HG03521 (cell line): ENCODE measurements at regions not wholly inside any gene's neighbourhood (a gene's known extent, or its start where the extent isn't known, plus 50 kb on each side); places are given as distances from the start of the nearest gene placed in this dataset.

Source experiments
- ATAC-seq: cut with Tn5 transposase; IDR thresholded peaks from one replicate; pipeline ENCODE4 v1.9.1; 2021; ENCODE audit warnings: mild to moderate bottlenecking, moderate library complexity; ENCODE audit not compliant: unreplicated experiment

DNA sequence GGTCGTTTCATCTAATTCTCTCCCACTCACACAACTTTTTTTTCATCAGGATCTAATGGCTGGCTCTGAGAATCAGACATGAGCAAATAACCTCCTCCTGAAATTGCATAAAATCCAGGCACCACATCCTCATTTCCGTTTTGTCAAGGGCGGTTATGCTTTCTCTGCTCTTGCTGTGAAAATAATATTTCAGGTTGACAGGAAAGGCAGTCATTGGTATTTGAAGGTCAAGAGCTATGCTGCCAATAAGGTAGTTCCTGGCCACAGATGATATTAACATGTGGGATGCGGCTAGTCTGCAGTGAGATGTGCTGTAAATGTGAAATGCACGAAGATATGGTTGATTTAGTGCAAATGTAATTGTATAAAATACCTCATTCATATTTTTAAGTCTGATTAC is 870.2 kb upstream of the TMEM132C start:
- no peak for ATAC-seq

DNA sequence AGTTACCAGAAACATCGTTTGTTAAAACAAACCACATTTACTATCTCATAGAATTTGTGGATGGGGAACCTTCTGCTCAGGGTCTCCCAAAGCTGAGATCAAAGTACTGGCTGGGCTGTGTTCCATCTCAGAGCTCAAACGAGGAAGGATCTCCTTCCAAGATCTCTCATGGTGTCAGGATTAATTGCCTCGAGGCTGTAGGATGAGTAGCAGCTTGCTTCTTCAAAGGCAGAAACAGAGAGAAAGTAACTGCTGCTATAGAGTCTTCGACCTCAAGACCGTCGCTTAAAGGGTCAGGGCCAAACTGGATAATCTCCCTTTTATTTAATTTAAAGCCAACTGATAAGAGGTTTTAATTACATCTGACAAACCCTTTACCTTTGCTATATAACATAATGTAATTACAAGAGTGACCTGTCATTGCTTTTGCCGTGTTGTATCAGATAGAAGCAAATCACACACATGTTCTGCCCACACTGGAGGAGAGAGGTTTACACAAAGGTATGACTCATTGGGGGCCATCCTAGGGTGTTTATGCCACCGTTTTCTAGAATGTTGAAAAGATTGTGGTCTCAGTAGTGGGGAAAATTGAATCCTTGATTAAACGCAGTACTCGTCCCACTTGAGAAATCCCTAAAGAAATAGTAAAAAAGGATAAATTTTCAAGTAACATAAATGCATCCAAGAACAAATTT is 868.8 kb upstream of the TMEM132C start:
- no peak for ATAC-seq

DNA sequence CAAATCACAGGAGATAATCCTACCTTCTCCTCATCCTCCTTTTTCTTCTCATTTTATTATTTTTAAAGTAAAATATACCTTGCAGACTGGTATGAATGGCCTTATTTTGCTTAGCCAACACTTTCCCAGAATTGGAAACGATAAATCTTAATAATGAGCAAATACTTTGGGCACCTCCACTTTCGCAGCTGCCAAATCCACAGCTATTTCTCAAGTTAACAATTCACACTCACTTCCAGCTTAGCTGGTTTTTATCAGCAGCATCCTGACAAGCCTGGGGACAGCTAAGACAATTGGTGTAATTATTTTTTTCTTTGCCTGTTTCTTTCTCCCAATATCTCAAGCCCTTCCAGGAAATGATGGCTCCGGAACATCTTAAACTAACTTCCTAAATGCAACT is 867.5 kb upstream of the TMEM132C start:
- ATAC-seq, result no peak

DNA sequence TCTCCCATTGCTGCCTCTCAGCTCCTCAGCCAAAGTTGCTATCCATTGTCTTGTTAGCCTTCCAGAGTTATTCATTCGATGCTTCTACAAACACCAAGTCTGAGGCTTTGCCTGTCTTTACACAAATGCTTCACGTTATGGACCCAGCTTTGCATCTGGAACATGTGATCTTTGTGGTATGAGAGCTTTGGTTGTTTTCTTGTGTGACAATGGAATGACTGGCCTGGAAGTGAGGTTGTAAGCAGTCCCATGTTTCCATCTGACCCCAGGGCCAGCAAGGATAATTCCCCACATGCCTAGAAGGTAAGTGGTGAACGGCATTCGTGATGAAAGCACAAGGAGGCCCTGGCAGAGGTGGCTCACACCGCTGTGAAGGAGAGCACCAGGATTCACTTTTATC is 866.7 kb upstream of the TMEM132C start:
- ATAC-seq, result no peak

DNA sequence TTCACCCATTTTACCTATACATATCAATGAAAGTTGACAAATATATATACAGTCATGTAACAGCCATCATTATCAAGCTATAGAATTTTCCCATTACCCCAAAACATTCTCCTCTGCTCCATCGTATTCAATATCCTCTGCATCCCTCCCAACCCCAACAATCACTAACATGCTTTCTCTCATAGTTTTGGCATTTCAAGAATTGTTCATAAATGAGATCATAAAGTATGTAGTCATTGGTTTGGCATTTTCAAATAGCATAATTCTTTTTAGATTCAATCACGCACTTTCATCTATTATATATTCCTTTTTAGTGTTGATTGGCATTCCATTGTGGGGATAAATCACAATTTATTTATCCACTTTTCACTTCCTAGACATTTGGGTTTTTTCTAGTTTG is 866.0 kb upstream of the TMEM132C start:
- ATAC-seq, result no peak

DNA sequence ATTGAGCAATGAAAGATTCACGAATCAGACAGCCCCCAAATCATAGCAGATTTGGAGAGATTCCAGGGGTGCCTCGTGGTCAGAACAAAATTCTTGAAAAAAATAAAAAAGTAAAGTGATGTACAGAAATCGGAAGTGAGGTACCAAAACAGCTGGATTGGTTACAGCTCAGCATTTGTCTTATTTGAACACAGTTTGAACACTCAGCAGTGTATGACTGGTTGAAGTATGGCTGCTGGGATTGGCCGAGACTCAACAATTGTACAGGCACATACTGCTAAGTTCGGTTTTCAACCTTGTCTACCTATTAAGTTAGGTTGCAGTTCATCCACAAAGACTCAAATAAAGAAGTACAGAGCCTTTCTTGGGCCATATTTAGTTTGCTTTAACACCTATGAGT is 865.4 kb upstream of the TMEM132C start:
- ATAC-seq, result no peak

DNA sequence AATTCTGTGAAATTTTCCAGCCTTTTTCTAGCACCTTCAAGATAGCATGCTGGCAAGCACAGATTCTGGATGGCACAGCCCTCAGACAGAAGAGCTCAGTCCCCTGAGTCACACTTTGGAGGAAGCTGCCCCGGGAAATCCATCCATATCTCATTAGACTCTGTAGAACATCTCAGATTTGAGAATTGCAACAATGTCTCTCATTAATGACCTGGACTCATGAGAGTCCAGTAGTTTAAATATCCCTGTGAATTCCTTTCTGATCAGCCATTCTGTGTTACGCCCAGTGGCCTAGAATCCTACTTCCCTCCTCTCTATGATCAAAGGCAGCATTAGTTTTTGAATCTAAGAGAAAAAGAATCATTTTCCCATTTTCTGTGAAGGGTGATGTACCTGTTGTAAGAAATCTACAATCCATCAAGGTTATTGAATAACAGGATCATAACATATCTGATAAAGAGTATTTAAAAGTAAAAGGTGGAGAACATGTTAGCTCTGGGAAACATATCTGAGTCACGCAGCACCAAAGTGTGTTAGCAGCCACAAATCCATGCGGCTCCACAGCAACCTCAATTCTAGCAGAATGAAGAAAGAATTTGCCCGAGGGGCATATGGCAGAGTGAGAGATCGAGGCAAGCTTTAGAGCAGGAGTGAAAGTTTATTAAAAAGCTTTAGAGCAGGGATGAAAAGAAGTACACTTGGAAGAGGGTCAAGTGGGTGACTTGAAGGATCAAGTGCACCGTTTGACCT is 855.6 kb upstream of the TMEM132C start:
- ATAC-seq, result no peak

DNA sequence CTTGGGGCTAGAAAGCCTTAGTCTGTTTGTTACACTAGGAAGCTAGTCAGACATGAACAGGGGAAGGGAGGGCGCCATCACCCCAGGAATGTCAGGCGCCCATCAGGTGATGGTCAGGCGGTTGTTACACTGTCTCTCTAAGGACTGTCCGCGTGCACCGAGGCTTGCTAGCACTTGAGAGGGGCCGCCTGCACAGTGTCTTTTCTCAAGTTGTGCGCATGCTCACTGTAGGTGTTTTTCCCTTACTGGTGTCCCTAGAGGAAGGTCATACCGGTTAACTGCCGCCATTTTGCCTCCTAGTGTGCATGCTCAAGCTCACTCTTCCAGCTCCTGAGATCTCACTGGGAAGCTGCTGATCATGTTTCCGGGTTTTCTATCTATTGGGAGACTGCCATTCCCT is 855.0 kb upstream of the TMEM132C start:
- ATAC-seq, result no peak

DNA sequence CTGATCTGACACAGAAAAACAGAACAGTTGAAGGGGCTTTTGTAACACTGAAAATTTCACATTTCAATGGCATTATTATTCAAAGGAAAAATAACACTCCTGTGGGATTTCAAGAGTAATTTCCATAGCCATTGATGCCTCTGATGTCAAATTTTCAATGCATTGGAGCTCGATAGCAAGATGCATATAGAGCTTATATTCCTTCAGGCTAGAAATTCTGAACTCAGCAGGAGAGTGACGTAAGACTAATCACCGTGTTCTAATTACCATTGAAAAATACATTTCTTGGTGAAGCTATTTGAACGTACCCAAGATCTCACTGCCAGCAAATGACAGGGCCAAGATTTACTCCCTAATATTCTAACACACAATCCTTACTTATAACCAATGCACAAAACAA is 854.1 kb upstream of the TMEM132C start:
- no peak for ATAC-seq

DNA sequence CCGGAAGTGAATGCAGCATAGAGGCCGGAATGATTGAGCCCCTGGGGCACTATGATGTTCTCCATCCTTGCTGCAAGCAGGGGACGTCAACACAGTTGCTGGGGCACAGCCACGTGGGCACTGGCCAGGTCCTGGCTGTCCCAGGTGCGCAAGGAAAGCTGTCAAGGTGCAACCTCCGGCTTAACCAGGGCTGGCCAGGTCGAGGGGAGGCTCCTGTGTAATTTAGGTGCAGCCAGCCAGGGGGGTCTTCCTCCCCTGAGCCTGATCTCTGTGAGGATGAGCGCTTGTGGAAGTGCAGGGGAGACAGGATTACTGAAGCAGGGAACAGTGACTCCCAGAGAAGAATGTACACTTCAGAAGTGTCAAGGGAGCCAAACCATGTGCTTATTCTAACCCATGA is 852.8 kb upstream of the TMEM132C start:
- ATAC-seq, result no peak

DNA sequence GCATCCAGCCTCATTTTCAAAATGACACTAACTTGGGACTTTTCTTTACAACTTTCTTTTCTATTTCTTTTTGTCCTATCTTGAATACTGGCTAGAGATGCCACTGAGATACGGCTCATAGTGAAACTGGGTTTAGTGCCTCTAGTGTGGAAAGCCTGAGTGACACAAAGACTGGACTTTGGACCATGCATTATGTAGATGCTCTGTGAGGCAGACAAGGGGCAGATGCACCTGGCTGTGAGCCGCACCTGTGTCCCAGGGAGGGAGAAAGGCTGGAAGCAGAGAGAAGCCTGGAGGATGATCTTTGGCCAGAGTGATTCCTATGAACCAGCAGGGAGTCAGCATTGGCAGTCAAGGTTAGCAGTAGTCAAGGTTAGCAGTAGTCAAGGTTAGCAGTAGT is 852.3 kb upstream of the TMEM132C start:
- ATAC-seq, result no peak

DNA sequence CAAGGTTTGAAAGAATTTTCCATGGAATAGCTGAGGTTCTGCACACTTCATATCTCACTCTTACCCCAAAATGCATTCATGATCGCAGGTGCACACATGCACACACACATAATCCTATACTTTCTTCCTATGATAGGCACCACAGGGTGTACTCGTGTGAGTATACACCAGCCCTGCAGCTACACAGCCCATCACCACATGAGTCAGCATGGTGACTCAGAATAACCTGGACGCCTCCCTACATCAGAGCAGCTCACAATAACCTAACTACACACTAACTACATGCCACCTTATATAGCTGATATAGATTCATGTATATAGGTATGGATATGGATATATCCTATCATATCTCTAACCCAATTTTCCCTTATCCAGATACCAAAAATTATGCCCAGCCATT is 850.2 kb upstream of the TMEM132C start:
- ATAC-seq, result no peak

DNA sequence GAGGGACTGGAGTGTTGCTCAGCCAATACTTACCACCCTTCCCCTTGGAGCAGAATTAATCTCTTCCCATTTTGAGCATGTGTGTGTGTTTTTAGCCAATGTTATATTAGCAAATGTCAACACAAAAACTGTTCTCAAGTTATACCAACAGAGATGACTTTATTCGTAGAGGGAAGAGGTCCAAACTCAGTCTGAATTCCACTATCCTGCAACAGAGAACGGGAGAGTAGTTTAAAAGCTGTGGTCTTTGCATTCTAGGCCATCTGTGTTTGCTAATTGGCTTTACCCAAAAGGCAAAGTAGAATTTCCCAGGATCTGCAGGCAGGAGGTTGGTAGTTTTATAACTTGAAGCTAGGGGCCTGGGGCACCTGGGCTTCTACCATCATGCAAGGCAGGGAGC is 847.9 kb upstream of the TMEM132C start:
- ATAC-seq, result no peak

DNA sequence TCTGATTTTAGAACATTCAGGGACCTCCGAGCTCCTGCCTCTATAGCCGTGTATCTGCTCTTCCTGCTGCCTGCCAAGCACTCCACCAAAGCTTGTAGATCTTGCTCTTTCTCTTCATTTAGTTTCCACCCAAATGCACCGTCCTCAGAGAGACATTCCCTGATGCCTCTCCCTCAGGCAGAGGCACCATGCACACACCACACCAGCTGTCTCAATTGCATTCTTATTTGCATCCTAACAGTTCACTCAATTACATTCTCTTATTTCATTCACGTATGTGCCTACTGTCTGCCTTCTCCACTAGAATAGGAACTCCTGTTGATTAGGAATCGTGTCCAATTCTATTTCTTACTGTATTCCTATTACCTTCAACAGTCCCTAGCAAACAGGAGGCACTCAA is 845.4 kb upstream of the TMEM132C start:
- no peak for ATAC-seq

DNA sequence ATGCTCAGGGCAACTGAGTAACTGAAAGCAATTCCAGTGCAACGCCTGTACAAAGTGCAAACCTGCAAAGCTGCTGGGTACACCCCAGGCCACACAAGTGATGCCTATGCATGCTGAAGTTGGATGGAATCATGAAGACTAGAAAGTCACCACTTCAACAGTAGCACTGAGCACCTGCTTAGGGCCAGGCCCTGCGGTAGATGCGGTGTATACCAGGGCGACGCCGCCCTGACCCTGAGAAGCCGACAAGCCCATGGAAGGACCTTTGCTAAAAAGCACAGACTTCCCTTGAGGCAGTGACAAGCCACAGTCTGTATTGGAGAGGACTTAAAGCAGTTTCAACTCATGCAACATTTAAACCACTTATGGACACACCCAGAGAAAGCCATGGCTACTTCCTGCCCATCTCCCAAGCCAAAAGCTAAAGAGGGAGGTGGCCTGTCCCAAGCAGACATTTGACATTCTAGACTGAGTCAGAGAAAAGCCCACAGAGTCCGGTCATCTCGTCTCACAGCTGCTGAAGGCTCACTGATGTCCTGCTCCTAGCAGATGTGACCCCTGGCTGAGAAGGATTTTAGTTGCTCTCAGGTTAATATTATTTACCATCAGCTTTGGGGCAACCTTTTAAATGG is 843.9 kb upstream of the TMEM132C start:
- no peak for ATAC-seq

DNA sequence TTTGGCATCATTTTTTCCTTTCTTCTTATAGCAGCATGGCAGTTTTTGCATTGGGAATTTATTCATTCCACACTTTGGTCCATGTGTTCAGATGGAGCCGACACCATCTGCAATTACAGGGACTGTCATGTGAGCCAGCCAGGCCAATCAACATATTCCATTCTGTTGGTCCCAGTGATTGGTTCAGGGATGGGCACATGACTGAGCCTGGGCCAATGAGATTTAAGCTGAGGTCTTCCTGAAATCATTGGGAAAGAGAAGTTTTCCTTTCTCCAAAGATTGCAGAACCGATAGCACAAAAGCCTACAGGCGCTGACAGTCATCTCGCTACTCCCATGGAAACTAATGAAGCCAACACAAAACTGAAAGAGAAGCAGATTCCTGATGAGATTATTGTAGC is 841.5 kb upstream of the TMEM132C start:
- no peak for ATAC-seq

DNA sequence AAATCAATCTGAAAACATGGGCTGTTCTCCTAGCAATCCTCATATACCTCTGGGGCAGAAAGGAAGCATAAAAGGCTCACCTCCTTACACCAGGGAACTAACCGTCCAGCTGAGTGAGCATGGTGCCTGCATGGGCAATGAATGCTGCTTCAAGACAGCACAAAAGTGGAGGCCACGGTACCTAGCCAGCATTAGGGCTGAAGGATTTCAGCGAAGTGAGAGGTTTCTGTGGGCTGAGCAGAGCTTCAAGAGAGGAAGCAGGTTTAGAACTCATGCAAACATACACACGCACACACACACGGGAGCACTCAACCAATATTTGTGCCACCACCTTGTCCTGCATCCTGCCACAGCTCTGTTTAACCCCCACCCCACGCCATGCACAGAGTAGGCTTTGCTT is 838.5 kb upstream of the TMEM132C start:
- no peak for ATAC-seq

DNA sequence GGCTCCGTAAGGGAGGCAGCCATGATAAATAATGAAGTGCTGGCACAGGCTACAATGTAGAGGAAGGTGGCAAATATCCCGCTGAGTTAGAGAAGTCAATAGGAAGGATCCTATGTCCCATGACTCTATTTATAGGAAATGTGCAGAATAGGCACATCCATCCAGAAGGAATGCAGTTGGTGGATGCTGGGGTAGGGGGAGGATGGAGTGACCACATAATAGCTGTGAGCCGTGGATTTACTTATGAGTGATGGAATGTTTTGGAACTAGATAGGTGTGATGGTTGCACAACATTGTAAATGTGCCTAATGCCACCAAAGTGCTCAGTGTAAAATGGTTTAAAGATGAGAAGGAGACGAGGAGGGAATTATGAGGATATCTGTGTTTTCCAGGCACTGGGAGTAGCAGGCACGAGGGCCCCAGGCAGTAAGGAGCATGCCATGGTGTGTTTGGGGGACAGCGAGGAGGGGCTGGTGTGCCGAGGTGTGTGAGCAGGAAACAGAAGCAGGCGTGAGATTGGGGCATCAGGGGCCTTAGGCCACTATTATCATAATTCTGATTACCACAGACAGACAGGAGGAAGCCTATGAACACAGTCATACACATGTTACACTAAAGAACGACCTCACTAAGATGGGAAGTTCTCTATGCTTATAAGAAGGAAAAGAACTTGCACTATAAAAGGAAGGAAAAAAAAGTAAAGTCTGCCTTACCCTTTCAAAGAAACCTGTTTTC is 837.3 kb upstream of the TMEM132C start:
- no peak for ATAC-seq

DNA sequence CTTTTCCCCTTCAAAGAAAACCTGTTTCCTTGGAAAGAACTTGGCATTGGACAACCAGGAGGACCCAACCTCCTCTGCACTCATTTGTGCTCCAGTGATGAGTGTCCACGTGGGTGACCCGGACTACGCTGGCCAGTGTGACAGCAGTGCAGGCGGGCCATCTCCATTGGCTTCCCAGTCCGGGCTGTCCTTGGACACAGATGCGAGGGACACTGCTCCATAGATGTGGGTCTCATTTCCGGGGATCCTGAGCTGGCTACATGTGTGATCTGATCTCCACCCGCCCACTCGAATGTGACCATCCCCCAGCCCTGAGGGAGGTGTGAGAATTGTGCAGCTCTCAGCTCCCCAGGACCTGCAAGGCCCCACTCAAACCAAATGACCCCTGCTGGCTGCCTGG is 836.6 kb upstream of the TMEM132C start:
- ATAC-seq, result no peak

DNA sequence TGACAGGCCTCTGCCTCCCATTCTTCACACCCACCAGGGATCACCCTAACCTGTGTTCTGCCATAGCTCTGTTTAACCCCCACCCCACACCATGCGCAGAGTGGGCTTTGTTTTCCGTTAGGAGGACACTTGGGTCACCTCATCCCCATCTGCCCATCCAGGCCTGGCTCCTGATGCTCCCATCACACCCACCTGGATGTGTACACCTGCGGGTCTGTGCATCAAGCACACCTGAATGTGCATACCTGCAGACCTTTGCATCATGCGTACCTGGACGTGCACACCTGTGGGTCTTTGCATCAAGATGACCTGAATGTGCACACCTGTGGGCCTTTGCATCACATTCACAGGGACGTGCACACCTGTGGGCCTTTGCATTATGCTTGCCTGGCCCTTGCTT is 835.8 kb upstream of the TMEM132C start:
- no peak for ATAC-seq

DNA sequence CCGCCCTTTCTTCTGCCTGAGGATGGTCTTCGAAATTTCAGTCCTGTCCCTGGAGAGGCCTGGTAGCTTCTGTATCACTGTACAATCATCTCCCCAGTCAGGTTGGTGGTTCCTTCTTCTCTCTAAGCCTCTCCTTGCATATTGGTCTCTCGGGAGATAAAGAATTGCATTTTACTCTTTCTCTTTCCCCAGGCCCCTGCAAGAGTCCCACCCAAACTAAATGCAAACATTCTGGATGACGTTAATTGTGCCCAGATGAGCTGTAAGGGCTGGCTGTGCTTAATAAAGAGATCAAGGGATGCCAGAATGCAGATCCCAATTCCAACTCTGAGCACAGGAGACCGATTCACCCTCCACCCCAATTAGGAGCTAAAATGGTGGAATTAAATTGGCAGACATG is 835.4 kb upstream of the TMEM132C start:
- no peak for ATAC-seq

DNA sequence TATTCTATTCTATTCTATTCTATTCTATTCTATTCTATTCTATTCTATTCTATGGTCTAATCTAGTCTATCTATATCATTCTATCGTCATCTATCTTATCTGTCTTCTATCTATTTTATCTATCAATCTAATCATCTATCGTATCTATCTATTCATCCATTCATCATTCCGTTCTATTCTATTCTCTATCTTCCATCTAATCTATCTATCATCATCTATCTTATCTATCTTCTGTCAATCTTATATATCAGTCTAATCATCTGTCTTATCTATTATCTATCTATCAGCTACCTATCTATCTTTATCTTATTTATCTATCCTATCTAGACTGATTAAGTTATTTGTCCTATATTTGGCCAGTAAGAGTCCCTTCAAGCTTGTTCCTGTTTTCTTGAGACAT is 831.5 kb upstream of the TMEM132C start:
- ATAC-seq, result no peak
